KMS-11 (cell line): ENCODE measurements at regions not wholly inside any gene's neighbourhood (a gene's known extent, or its start where the extent isn't known, plus 50 kb on each side); places are given as distances from the start of the nearest gene placed in this dataset.

Experiments
- H2AFZ ChIP-seq: fragments of 200-600 bp; sonication (generic); 2 replicates; pipeline ENCODE4 v1.6.1; 2016; ENCODE audit warnings: antibody characterized with exemption, mixed run types, low read depth
- H3K27ac ChIP-seq: fragments of 200-600 bp; sonication (generic); 2 replicates; pipeline ENCODE4 v1.6.1; 2016; ENCODE audit warnings: mild to moderate bottlenecking, mixed run types
- H3K27me3 ChIP-seq: fragments of 200-600 bp; sonication (generic); 2 replicates; pipeline ENCODE4 v1.6.1; 2017; ENCODE audit warnings: mild to moderate bottlenecking, low read depth, mixed run types, moderate library complexity; ENCODE audit not compliant: insufficient read depth
- H3K36me3 ChIP-seq: fragments of 200-600 bp; sonication (generic); 2 replicates; pipeline ENCODE4 v1.6.1; 2017; ENCODE audit warnings: mild to moderate bottlenecking, mixed run types; ENCODE audit not compliant: insufficient read depth
- H3K4me1 ChIP-seq: fragments of 200-600 bp; sonication (generic); 2 replicates; pipeline ENCODE4 v1.6.1; 2016; ENCODE audit warnings: mild to moderate bottlenecking, low read depth, mixed run types; ENCODE audit not compliant: poor library complexity, severe bottlenecking
- H3K4me2 ChIP-seq: fragments of 200-600 bp; sonication (generic); 2 replicates; pipeline ENCODE4 v1.7.0; 2016; ENCODE audit warnings: mild to moderate bottlenecking, mixed run types
- H3K4me3 ChIP-seq: fragments of 200-600 bp; sonication (generic); IDR thresholded peaks from 2 replicates; pipeline ENCODE4 v1.6.1; 2017; ENCODE audit warnings: low read depth, low read length, mixed read lengths; ENCODE audit not compliant: insufficient read depth
- H3K79me2 ChIP-seq: fragments of 200-600 bp; sonication (generic); 2 replicates; pipeline ENCODE4 v1.6.1; 2016; ENCODE audit warnings: low read depth, mixed run types; ENCODE audit not compliant: insufficient read depth
- H3K9ac ChIP-seq: fragments of 200-600 bp; sonication (generic); 2 replicates; pipeline ENCODE4 v1.6.1; 2016; ENCODE audit warnings: mild to moderate bottlenecking, mixed run types
- H4K20me1 ChIP-seq: fragments of 200-600 bp; sonication (generic); 2 replicates; pipeline ENCODE4 v1.6.1; 2016; ENCODE audit warnings: mild to moderate bottlenecking, mixed run types; ENCODE audit not compliant: insufficient read depth
- TF ChIP-seq, protein P1 (sequence below): fragments of 200-600 bp; sonication (generic); conservative IDR thresholded peaks from 2 replicates; pipeline ENCODE4 v1.6.1; 2017; ENCODE audit warnings: low read depth, mild to moderate bottlenecking, antibody characterized with exemption, low read length, moderate library complexity, mixed read lengths

DNA sequence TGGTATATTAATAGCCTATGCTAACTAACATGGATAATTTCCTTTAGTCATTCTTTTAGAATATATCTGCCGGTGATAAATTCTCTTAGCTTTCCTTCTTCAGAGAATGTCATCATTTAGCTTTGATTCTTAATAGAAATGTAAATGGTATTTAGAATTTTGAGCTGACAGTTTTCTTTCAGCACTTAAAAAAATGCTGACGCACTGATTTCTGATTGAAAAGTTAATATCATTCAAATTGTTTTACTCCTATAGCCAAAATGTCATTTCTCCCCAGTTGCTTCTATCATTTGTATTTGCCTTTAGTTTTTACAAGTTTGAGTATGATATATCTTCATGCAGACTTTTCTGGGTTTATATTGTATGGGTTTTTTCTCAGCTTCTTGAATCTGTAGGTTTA is 668.0 kb downstream of the LTN1 start:
- Histone ChIP-seq H4K20me1 (no peaks in the 10 kb centered on the region), H3K27ac (no peak overlapping the region), H3K4me3 (no peak overlapping the region), H3K4me1 (no peaks in the 10 kb centered on the region), H3K36me3 (no peaks in the 10 kb centered on the region), H3K9ac (no peak overlapping the region), H3K4me2 (no peak overlapping the region), H3K27me3 (no peaks in the 10 kb centered on the region), H3K79me2 (no peaks in the 10 kb centered on the region), H2AFZ (no peak overlapping the region)
- TF ChIP-seq, protein P1, sequence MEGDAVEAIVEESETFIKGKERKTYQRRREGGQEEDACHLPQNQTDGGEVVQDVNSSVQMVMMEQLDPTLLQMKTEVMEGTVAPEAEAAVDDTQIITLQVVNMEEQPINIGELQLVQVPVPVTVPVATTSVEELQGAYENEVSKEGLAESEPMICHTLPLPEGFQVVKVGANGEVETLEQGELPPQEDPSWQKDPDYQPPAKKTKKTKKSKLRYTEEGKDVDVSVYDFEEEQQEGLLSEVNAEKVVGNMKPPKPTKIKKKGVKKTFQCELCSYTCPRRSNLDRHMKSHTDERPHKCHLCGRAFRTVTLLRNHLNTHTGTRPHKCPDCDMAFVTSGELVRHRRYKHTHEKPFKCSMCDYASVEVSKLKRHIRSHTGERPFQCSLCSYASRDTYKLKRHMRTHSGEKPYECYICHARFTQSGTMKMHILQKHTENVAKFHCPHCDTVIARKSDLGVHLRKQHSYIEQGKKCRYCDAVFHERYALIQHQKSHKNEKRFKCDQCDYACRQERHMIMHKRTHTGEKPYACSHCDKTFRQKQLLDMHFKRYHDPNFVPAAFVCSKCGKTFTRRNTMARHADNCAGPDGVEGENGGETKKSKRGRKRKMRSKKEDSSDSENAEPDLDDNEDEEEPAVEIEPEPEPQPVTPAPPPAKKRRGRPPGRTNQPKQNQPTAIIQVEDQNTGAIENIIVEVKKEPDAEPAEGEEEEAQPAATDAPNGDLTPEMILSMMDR = no peak

DNA sequence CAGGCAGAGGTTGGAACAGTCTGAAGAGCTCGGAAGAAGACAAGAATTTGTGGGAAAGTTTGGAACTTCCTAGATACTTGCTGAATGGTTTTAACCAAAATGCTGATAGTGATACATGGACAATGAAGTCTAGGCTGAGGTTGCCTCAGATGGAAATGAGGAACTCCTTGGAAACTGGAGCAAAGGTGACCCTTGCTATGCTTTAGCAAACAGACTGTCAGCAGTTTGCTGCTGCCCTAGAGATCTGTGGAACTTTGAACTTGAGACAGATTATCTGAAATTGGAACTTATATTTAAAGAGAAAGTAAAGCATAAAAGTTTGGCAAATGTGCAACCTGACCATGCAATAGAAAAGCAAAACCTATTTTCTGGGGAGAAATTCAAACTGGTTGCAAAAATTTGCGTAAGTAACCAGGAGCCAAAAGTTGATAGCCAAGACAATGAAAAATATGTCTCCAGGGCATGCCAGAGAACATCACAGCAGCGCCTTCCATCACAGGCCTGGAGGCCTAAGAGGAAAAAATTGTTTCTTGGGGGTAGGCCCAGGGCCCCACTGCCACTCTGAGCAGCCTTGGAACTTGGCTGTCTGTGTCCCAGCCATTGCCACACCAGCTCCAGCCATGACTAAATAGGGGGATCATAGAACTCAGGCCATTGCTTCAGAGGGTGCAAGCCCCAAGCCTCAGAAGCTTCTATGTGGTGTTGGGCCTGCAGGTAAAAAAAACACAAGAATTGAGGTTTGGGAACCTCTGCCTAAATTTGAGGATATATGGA is 675.3 kb downstream of the LTN1 start:
- Histone ChIP-seq H4K20me1 (no peaks in the 10 kb centered on the region), H3K27me3 (no peaks in the 10 kb centered on the region), H3K36me3 (no peaks in the 10 kb centered on the region), H3K4me1 (no peaks in the 10 kb centered on the region), H3K4me2 (no peak overlapping the region), H3K27ac (no peak overlapping the region), H3K4me3 (no peak overlapping the region), H3K9ac (no peak overlapping the region), H3K79me2 (no peaks in the 10 kb centered on the region), H2AFZ (no peak overlapping the region)
- TF ChIP-seq, protein P1 = no peak

DNA sequence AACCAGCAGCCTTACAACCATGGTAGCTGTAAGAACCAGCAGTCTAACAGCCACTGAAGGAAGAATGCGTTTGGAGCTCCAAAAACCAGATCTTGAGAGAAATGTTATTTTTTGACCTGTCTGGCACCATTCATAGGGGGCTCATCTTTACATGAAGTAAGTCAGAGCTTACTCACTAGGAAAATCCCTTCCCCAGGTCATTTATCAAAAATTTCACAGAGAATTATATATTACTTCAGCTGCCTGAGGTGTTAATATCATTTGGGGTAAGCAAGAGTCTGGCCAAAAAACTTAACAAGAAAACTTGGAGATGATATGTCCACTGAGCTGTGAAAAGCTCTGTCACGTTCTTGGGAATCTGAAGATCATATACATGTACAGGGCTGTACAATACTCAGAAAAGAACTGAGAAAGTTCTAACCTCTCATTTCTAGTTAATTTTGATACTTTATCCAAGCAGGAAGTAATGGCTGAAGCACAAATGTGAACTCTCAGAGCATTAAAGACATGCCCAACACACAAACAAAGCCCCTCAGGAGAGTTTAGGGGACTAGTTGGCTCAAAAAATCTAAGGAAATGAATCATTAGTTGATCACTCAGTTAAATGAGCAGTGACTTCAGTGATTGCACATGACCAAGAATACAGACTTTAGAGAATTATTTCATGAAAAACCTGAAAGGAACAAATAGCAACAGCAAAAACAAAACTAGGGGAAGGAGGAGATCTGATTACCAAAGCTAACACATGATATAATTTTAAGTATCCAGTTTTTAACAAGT is 681.1 kb downstream of the LTN1 start:
- H3K4me3 ChIP-seq = no peak overlapping the region
- H3K27ac ChIP-seq = no peak overlapping the region

DNA sequence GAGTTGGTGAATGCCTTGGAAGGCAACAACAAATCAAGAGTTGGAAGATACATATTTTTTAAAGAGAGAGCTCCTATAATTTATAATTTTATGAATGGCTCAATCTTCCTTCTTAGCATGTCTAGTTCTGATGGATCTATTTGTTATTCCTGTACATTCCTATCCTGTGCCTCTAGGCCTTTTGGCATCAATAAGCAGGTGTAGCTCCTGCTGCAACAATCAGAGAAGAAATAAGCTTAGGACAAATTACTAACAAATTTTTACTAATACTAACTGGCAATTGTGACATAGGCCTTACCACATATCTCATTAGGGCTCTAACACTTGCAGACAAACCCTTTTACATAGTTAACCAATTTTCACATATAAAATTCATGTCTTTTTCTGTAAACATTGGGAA is 682.0 kb downstream of the LTN1 start:
- Histone ChIP-seq H3K9ac (no peak overlapping the region), H3K4me3 (no peak overlapping the region), H3K79me2 (no peaks in the 10 kb centered on the region), H3K36me3 (no peaks in the 10 kb centered on the region), H3K4me2 (no peak overlapping the region), H3K27me3 (no peaks in the 10 kb centered on the region), H3K4me1 (no peaks in the 10 kb centered on the region), H2AFZ (no peak overlapping the region), H3K27ac (no peak overlapping the region), H4K20me1 (no peaks in the 10 kb centered on the region)
- TF ChIP-seq, protein P1 = no peak

More for the DNA sequence above, 681.1 kb downstream of the LTN1 start:
- H2AFZ ChIP-seq = no peak overlapping the region
- H3K36me3 ChIP-seq = no peaks in the 10 kb centered on the region
- TF ChIP-seq, protein P1 = no peak
- H3K4me1 ChIP-seq = no peaks in the 10 kb centered on the region
- no peak overlapping the region for H3K9ac ChIP-seq
- no peaks in the 10 kb centered on the region for H3K79me2 ChIP-seq
- no peaks in the 10 kb centered on the region for H3K27me3 ChIP-seq
- H4K20me1 ChIP-seq = no peaks in the 10 kb centered on the region
- no peak overlapping the region for H3K4me2 ChIP-seq
